NCI-H526 (cell line): ENCODE measurements at regions not wholly inside any gene's neighbourhood (a gene's known extent, or its start where the extent isn't known, plus 50 kb on each side); places are given as distances from the start of the nearest gene placed in this dataset.

Source experiments
- DNase-seq, 2 experiments: peaks; one replicate each; lab custom pipeline; 2025; lab: John Stamatoyannopoulos, UW

GRCh38 chr14:24693353-24693737 is 59.4 kb upstream of the GZMB start:
- no peak for DNase-seq

- DNase-seq = no peak
These were observed 58.7 kb upstream of the GZMB start for GRCh38 chr14:24692382-24693352.

DNA sequence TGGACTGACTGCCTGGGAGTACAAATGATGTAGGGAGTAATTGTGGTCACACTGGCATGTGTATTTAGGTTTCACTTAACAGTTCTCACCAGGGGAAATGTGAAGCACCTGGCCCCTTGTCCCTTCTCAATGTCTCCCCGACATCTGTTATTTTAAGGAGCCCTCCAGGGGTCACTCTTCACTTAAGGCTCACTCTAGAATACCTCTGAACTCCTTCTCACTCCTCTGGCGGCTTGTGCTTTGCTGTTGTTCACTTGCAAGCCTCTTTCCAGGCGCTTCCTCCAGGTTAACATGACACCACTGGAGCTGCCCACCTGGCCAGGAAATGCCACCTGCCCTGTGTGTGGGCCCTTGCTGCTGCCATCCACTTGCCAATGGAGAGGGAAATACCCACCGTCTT is 56.5 kb upstream of the GZMB start:
- no peak for DNase-seq

GRCh38 chr14:24688030-24688658 is 54.2 kb upstream of the GZMB start:
- DNase-seq = no peak
